ENCODE measurements at regions not wholly inside any gene's neighbourhood (a gene's known extent, or its start where the extent isn't known, plus 50 kb on each side); places are given as distances from the start of the nearest gene placed in this dataset.

DNA sequence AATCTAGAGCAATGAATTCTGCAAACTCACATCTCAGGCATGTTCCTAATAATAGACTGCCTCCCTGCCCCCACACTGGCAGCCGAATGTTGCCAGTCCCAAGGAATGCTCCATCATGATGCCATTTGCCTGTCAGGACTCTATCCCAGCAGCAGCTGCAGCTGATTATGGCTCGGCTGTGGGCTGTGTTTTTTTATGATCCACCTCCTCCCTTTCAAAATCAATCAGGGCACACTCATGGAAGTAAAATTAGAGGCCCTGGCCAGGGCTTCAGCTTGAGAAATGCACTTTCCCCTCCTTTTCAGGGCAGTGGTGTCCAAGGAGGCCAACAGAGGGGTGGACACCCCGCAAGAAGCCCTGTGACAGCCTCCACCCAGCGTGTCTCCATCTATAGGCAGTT, 176.7 kb upstream of the S1PR3 start:
- Mint-ChIP-seq H3K9me3 (ENCODE audit: low read depth, unreplicated experiment) (no peaks in the 10 kb centered on the region), H3K4me3 (ENCODE audit: low read depth, unreplicated experiment) (no peak overlapping the region), H3K4me1 (ENCODE audit: low read depth, unreplicated experiment) (no peaks in the 10 kb centered on the region), H3K36me3 (ENCODE audit: insufficient read depth, unreplicated experiment) (no peaks in the 10 kb centered on the region), H3K27me3 (ENCODE audit: unreplicated experiment) (peaks cover 17% of the 10 kb centered on the region), H3K27ac (ENCODE audit: unreplicated experiment) (no peak overlapping the region)
- no peak for DNase-seq
- no TSS peak for BruUV-seq (replicated peaks)
- intact Hi-C loops (cut with micrococcal nuclease; ENCODE audit: unreplicated experiment), result no loop called here
- CTCF ChIA-PET, result no interaction called here
- TF ChIP-seq, protein P1, sequence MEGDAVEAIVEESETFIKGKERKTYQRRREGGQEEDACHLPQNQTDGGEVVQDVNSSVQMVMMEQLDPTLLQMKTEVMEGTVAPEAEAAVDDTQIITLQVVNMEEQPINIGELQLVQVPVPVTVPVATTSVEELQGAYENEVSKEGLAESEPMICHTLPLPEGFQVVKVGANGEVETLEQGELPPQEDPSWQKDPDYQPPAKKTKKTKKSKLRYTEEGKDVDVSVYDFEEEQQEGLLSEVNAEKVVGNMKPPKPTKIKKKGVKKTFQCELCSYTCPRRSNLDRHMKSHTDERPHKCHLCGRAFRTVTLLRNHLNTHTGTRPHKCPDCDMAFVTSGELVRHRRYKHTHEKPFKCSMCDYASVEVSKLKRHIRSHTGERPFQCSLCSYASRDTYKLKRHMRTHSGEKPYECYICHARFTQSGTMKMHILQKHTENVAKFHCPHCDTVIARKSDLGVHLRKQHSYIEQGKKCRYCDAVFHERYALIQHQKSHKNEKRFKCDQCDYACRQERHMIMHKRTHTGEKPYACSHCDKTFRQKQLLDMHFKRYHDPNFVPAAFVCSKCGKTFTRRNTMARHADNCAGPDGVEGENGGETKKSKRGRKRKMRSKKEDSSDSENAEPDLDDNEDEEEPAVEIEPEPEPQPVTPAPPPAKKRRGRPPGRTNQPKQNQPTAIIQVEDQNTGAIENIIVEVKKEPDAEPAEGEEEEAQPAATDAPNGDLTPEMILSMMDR (IDR thresholded peaks at IDR 0.05; ENCODE audit: unreplicated experiment), result no peak

DNA sequence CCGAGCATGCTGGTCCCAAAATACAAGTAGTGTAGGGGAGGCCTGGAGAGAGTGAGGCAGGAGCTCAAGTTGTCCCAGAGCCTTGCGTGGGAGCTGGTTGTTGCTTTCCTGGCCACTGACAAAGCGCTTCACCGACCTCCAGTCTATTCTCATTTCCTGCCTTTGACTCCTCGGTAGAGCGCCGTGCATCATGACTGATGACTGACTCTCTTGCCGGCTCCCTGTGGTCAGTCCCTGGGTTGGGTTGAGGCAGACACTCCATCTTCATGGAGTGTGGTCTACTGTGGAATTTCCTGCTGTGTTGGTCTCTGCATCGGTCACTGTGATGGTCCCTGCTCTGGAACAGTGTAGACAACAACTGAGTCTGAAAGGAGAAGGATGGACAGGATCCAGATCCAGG, 175.1 kb upstream of the S1PR3 start:
- Mint-ChIP-seq H3K9me3 (ENCODE audit: low read depth, unreplicated experiment) (no peaks in the 10 kb centered on the region), H3K4me1 (ENCODE audit: low read depth, unreplicated experiment) (no peaks in the 10 kb centered on the region), H3K36me3 (ENCODE audit: insufficient read depth, unreplicated experiment) (no peaks in the 10 kb centered on the region), H3K27me3 (ENCODE audit: unreplicated experiment) (peaks cover 17% of the 10 kb centered on the region), H3K27ac (ENCODE audit: unreplicated experiment) (no peak overlapping the region), H3K4me3 (ENCODE audit: low read depth, unreplicated experiment) (no peak overlapping the region)
- DNase-seq, result no peak
- intact Hi-C loops (cut with micrococcal nuclease; ENCODE audit: unreplicated experiment), result no loop called here
- no TSS peak for BruUV-seq (replicated peaks)
- CTCF ChIA-PET, result no interaction called here
- TF ChIP-seq, protein P1 (IDR thresholded peaks at IDR 0.05; ENCODE audit: unreplicated experiment), result no peak

DNA sequence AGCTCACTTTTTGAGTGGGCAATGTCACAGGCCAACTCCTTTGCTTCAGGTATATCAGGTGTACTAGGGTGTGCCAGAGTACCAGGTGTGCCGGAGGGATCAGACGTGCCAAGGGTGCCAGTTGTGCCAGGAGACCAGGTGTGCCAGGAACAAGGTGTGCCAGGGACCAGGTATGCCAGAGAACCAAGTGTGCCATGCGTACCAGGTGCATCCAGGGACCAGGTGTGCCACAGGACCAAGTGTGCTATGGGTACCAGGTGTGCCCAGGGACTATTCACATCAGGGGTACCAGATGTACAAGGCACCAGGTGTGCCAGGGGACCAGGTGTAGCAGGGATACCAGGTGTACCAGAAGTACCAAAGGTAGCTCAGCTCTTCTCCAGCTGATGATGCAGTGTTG, 174.7 kb upstream of the S1PR3 start:
- intact Hi-C loops (cut with micrococcal nuclease; ENCODE audit: unreplicated experiment), result no loop called here
- H3K36me3 Mint-ChIP-seq (ENCODE audit: insufficient read depth, unreplicated experiment), result no peaks in the 10 kb centered on the region

DNA sequence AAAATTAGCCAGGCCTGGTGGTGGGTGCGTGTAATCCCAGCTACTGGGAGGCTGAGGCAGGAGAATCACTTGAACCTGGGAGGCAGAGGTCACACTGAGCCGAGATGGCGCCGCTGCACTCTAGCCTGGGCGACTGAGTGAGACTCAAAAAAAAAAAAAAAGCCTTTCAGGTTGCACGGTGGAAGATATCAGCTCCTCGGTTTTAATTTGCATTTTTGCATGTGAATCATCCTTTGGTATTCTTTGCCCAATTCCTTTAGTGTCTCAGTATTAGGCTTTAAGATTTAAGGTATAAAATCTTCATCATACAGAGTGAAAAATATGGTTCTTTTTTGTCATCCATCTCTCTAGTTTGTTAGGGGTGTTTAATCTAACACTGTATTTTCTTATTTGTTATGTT, 173.6 kb upstream of the S1PR3 start:
- H3K36me3 Mint-ChIP-seq (ENCODE audit: insufficient read depth, unreplicated experiment), result no peaks in the 10 kb centered on the region
- no peaks in the 10 kb centered on the region for H3K4me1 Mint-ChIP-seq (ENCODE audit: low read depth, unreplicated experiment)
- TF ChIP-seq, protein P1 (IDR thresholded peaks at IDR 0.05; ENCODE audit: unreplicated experiment), result no peak
- peaks cover 17% of the 10 kb centered on the region for H3K27me3 Mint-ChIP-seq (ENCODE audit: unreplicated experiment)
- H3K4me3 Mint-ChIP-seq (ENCODE audit: low read depth, unreplicated experiment), result no peak overlapping the region
- BruUV-seq (replicated peaks), result no TSS peak
- H3K9me3 Mint-ChIP-seq (ENCODE audit: low read depth, unreplicated experiment), result no peaks in the 10 kb centered on the region
- intact Hi-C loops (cut with micrococcal nuclease; ENCODE audit: unreplicated experiment), result no loop called here
- no peak for DNase-seq
- CTCF ChIA-PET, result no interaction called here
- H3K27ac Mint-ChIP-seq (ENCODE audit: unreplicated experiment), result no peak overlapping the region

More for the DNA sequence above, 174.7 kb upstream of the S1PR3 start:
- Mint-ChIP-seq H3K27ac (ENCODE audit: unreplicated experiment) (no peak overlapping the region), H3K4me3 (ENCODE audit: low read depth, unreplicated experiment) (no peak overlapping the region), H3K4me1 (ENCODE audit: low read depth, unreplicated experiment) (no peaks in the 10 kb centered on the region), H3K27me3 (ENCODE audit: unreplicated experiment) (peaks cover 17% of the 10 kb centered on the region), H3K9me3 (ENCODE audit: low read depth, unreplicated experiment) (no peaks in the 10 kb centered on the region)
- no peak for DNase-seq
- CTCF ChIA-PET, result no interaction called here
- BruUV-seq (replicated peaks), result no TSS peak
- TF ChIP-seq, protein P1 (IDR thresholded peaks at IDR 0.05; ENCODE audit: unreplicated experiment), result no peak

Data from Calu3 (cell line).